ENCODE measurements at regions not wholly inside any gene's neighbourhood (a gene's known extent, or its start where the extent isn't known, plus 50 kb on each side); places are given as distances from the start of the nearest gene placed in this dataset.

- no peak for DNase-seq (ENCODE audit: low spot score)
Observed at GRCh38 chr6:163926642-163927041, 512.1 kb downstream of the QKI start.

- DNase-seq (ENCODE audit: low spot score), result no peak
Observed at GRCh38 chr6:163925839-163926238, 511.3 kb downstream of the QKI start.

- no peak for DNase-seq (ENCODE audit: low spot score)
Observed at GRCh38 chr6:163923658-163924411, 509.3 kb downstream of the QKI start.

- DNase-seq (ENCODE audit: low spot score), result no peak
Observed at GRCh38 chr6:163922562-163922961, 508.0 kb downstream of the QKI start.

- no peak for DNase-seq (ENCODE audit: low spot score)
Observed at GRCh38 chr6:163919652-163920051, 505.1 kb downstream of the QKI start.

- no peak for DNase-seq (ENCODE audit: low spot score)
Observed at GRCh38 chr6:163916315-163917081, 502.0 kb downstream of the QKI start.

GRCh38 chr6:163915131-163915530, 500.6 kb downstream of the QKI start:
- DNase-seq (ENCODE audit: low spot score), result no peak

- DNase-seq (ENCODE audit: low spot score), result no peak
Observed at GRCh38 chr6:163913045-163913444, 498.5 kb downstream of the QKI start.

DNA sequence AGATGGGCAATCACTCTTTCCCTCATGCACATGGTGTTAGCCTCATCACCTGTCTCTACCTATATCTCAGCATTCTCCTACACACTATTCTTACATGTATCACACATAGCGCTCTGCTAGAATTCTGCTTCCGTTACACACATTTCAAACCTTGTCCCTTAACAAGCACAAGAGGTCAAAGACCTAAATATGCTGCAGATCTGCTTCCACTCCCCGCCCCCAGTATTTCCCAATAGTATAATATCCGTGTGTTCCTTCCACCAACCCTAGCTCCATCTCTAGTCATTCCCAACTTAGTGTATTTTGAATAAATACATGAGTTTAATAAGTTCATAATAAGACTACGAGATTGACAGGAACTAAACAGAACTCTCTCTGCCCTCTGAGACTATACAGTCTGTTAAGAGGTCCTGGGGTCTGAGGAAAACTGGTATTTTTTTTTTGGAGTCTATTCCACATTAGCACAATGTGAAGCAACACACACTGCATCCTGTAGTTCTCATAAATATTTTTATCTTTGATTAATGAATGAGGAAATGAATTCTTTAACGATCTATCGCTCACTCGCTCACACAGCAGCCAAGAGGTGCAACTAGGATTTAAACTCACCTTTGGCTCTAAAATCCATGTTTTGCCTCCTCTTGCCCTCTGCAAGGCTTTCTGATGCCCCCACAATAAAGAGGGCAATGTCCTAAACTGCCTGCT, 491.6 kb downstream of the QKI start:
- no peak for DNase-seq (ENCODE audit: low spot score)

GRCh38 chr6:163904186-163904585, 489.7 kb downstream of the QKI start:
- DNase-seq (ENCODE audit: low spot score), result no peak

- DNase-seq (ENCODE audit: low spot score), result no peak
Observed at GRCh38 chr6:163903541-163903940, 489.0 kb downstream of the QKI start.

- DNase-seq (ENCODE audit: low spot score), result no peak
Observed at GRCh38 chr6:163902993-163903392, 488.5 kb downstream of the QKI start.

- no peak for DNase-seq (ENCODE audit: low spot score)
Observed at GRCh38 chr6:163901681-163902080, 487.2 kb downstream of the QKI start.

DNA sequence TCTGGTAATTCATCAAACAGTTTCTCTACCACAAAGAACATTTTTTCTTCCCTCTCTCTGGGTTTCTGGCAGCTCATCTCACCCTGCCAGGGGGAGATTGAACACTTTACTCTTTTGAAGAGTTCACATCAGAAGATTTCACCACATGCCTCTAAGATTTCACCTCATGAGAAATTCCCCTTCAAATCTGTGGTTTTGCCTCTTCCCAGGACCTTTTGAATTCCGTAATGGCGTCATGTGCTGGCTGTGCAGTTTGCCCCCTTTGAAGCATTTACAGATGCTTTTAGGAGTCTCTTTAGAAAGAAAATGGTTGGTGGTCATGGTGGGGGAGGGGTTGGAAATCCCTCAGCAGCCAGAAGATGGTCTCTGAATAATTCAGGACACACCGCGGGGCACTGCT, 486.1 kb downstream of the QKI start:
- no peak for DNase-seq (ENCODE audit: low spot score)

DNA sequence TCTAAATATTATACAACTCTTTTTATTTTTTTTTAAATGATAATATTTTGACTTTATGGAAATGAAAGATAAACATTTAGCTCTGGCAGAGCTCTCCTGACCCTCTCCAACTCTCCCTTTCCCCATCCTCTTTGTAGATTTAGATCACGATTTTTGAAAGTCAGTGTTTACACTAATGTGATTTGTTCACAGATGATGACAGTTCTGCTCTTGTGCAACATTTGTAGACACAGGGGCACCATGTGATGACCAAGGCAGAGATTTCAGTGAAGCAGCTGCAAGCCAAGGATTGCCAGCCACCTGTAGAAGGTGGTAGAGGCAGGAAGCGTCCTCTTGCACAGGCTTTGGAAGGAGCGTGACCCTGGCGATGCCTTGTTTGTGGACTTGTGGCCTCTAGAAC, 483.2 kb downstream of the QKI start:
- no peak for DNase-seq (ENCODE audit: low spot score)

DNA sequence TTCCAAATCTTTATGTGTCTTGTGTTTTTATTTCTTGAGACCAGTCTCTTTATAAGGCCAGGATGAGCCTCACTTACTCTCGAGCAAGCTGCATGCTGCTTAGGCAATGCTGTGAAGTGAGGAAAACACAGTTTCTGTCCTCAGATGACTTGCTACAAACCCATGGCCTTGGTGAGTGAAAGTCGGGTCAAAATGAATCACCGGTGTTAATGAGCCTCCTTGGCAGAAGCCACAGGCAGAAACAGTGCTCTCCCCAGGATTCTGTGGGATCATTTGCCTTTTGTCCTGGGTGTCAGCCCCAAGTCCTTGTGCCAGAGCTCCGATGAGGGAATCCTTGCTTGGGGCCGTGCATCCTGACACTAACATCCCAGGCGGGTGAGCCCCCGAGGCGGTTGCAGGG, 482.5 kb downstream of the QKI start:
- peak; percentile 14 for DNase-seq (ENCODE audit: low spot score)

DNA sequence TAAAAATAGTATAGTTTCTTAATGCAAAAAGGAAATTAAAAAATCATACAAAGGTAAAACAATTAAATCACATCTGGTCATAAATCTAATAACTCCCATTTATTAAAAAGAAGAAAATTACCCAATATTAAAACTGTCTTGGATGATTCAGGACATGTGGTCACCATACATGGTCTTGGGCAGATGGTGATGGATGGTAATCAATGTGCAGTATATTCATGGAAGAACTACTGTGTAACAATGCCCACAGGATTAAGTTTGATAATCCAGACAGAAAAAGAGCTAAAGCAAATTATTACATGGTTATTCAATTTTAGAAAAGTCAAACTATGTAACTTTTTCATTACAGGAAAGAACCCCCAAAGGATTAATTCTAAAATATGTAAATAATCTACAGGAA, 480.6 kb downstream of the QKI start:
- DNase-seq (ENCODE audit: low spot score), result no peak

DNA sequence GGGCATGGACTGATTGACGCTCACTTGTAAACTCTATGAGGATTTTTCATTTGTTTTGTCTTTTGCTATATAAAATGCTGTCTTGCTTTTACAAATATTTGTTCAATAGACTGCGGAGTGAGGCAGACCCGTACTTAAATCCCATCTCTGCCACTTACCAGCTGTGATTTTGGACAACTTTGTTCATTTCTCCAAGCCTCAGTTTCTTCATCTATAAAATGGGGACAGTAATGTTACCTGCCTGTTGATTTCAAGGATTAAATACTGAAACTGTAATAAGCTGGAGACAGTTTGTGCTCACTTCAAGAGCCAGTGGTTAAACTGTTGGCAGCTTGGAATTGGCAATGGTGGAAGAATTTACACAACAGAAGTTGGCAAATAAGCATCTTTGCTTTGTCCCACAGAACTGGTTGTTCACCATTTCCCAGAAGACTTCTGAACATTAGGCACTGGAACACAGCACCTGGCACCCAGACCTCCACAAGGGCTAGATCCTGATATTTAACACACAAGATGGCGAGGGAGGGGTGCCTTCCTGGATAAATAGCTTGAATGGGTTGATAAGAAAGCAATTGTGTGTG, 479.2 kb downstream of the QKI start:
- no peak for DNase-seq (ENCODE audit: low spot score)

DNA sequence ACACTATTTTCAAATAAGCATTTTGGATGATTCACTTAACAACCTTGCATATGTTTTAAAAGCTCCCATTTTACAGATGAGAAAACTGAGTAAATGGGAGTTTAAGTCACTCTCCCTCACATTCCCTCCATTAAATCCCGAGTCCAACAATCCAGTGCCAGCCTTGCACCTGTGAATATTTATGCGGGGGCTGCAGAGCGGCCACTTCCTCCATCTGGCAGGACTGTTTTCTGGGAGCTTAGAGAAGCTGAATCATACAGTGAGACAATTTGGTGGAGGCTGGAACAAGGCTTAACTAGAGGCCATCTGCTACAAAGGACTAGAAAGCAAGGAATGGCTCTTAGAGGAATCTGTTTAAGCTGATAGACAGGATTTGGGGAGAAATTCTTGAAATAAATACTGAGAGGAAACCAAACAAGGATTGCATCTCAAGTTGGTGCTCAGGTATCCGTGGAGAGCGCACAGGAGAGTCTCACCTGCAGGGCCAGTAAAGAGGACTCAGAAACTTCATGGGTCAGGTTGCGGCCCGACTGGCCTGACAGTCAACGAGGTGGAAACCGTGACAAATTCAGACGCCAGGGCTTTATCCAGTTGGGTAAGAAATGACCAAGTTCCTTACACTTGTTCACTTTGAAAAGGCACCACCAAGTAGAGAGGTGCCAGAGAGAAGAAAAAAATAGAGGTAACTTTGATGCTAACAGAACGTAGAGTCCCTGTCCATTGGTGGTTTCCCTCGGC, 478.5 kb downstream of the QKI start:
- DNase-seq (ENCODE audit: low spot score), result no peak

DNA sequence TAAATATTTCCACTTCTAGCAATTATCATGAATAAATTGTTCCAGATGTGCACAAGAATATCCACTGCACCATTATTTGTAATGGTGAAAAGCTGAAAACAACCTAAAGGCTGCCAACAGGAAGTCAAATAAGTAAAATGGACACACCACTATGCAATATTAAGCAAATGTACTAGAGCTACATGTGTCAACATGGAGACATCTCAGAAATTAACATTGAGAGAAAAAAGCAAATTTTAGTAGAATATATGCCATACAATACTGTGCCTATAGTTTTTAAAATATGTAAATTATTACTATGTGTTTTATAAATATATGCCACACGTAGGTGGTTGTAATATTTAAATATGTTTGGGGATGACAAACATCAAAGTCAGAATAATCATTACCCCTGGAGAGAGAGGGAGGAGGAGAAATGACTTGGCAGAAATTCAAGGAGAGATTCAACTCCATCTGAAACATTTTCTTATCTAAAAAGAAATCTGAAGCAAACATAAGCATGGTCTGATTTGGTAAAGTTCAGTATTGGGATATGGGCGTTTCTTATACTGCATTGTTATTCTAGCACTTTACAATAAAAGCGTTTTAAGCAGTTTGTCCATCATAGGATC, 475.5 kb downstream of the QKI start:
- no peak for DNase-seq (ENCODE audit: low spot score)
